Tibial artery (tissue), 4 donors: ENCODE measurements at regions not wholly inside any gene's neighbourhood (a gene's known extent, or its start where the extent isn't known, plus 50 kb on each side); places are given as distances from the start of the nearest gene placed in this dataset.
A peak's percentile ranks its signal among the peaks of the same experiment; 100 is the strongest.

ENCODE experiments used
- DNase-seq, 2 donors: peaks; one replicate each; pipeline ENCODE4 v3.0.0-alpha.2; 2019
- H3K27ac ChIP-seq, 2 donors: fragments of 200-600 bp; sonication (generic) in 1 of 2; 1 replicate in 1 of 2; 2 replicates in 1 of 2; pipeline ENCODE4 v1.5.1; 2018 to 2019; ENCODE audit warnings: mild to moderate bottlenecking in 1 of 2
- H3K27me3 ChIP-seq, 2 donors: fragments of 200-600 bp; sonication (generic) in 1 of 2; one replicate each; pipeline versions ENCODE4 v1.5.1 to v1.6.0; 2016 to 2019
- H3K36me3 ChIP-seq, 3 donors: fragments of 200-600 bp; sonication (generic) in 2 of 3; one replicate each; pipeline ENCODE4 v1.5.1; 2016 to 2019; ENCODE audit warnings: mild to moderate bottlenecking in 2 of 3
- H3K4me1 ChIP-seq, 4 donors: fragments of 200-600 bp; sonication (generic) in 2 of 4; 1 replicate in 3 of 4; 2 replicates in 1 of 4; pipeline ENCODE4 v1.5.1; 2016 to 2019
- H3K4me3 ChIP-seq, 2 donors: fragments of 200-600 bp; sonication (generic) in 1 of 2; 1 replicate in 1 of 2; 2 replicates in 1 of 2; pipeline ENCODE4 v1.5.1; 2018 to 2019; ENCODE audit warnings: mild to moderate bottlenecking in 2 of 2
- H3K9me3 ChIP-seq, 3 donors: fragments of 200-600 bp; sonication (generic) in 1 of 3; one replicate each; pipeline ENCODE4 v1.5.1; 2016 to 2019
- intact Hi-C: fragments of 100-400 bp; cut with DNase I; formaldehyde crosslinking; loops from one replicate; pipeline ENCODE4 v1.15.0; 2023; ENCODE audit warnings: low total_unique reads
- TF ChIP-seq, protein P1 (sequence below), 2 experiments: fragments of 200-600 bp in 1 of 2; fragments of 450-650 bp in 1 of 2; IDR thresholded peaks; one replicate each; pipeline ENCODE4 v1.5.1; 2017 to 2019; ENCODE audit warnings: antibody characterized with exemption in 2 of 2, mild to moderate bottlenecking in 1 of 2, moderate library complexity in 1 of 2

DNA sequence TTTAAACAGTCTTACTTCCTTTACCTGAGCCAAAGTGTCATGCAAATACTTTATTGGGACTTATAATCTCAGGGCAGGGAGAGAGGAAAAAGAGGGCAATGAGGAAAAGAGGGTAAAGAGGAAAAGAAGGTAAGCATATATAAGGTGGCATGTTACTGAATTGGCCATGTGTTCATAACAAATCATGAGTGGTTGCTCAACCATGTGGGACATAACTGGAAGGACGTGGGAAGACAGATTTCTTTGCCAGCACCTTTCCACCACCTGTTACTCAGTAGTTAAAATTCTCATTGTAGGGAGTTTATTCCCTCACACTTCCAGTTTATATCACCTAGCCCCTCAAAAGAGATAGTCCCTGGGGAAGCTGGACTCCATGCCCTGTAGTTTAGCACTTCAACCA is 54.7 kb upstream of the TPRG1 start:
- Histone ChIP-seq H3K4me3 (no peak overlapping the region), H3K27ac (no peak overlapping the region), H3K36me3 (no peaks in the 10 kb centered on the region), H3K4me1 (peaks cover 0 to 25% (median 8%) of the 10 kb centered on the region in 4 donors), H3K9me3 (no peaks in the 10 kb centered on the region), H3K27me3 (no peaks in the 10 kb centered on the region)
- TF ChIP-seq, protein P1, sequence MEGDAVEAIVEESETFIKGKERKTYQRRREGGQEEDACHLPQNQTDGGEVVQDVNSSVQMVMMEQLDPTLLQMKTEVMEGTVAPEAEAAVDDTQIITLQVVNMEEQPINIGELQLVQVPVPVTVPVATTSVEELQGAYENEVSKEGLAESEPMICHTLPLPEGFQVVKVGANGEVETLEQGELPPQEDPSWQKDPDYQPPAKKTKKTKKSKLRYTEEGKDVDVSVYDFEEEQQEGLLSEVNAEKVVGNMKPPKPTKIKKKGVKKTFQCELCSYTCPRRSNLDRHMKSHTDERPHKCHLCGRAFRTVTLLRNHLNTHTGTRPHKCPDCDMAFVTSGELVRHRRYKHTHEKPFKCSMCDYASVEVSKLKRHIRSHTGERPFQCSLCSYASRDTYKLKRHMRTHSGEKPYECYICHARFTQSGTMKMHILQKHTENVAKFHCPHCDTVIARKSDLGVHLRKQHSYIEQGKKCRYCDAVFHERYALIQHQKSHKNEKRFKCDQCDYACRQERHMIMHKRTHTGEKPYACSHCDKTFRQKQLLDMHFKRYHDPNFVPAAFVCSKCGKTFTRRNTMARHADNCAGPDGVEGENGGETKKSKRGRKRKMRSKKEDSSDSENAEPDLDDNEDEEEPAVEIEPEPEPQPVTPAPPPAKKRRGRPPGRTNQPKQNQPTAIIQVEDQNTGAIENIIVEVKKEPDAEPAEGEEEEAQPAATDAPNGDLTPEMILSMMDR (IDR thresholded peaks at IDR 0.05): no peak
- DNase-seq: no peak
- intact Hi-C loops: no loop called here

GRCh38 chr3:189118896-189119295 is 52.9 kb upstream of the TPRG1 start:
- no peak for DNase-seq
- intact Hi-C loops: no loop called here
- Histone ChIP-seq H3K27ac (no peak overlapping the region), H3K27me3 (no peaks in the 10 kb centered on the region), H3K4me1 (peaks cover 0 to 44% (median 17%) of the 10 kb centered on the region in 4 donors), H3K9me3 (no peaks in the 10 kb centered on the region), H3K36me3 (no peaks in the 10 kb centered on the region), H3K4me3 (no peak overlapping the region)
- TF ChIP-seq, protein P1 (IDR thresholded peaks at IDR 0.05): no peak

DNA sequence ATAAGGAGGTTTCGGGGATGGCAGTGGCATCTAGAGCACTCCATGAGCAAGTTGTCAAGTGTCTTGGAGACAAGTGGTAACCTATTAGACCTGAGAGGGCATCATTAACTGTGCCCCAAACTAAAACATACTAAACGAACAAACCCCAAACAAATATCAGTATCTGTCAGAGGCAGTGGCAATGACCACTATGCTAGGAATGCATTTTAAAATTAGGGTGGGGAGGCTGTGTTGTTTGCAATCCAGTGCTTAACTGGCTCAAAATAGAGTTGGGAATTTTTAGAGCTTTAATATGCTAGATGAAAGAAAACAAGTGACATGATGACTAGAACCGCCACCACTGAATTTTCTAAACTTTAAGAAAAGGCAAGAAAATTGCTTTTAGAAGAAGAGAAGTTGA is 51.8 kb upstream of the TPRG1 start:
- H3K27me3 ChIP-seq: no peaks in the 10 kb centered on the region
- H3K9me3 ChIP-seq: no peaks in the 10 kb centered on the region
- intact Hi-C loops: no loop called here
- H3K36me3 ChIP-seq: no peaks in the 10 kb centered on the region
- H3K4me3 ChIP-seq: no peak overlapping the region
- no peak for DNase-seq
- peak overlapping the region; percentile 72 to 74 for H3K27ac ChIP-seq
- TF ChIP-seq, protein P1 (IDR thresholded peaks at IDR 0.05): no peak
- peaks cover 0 to 54% (median 21%) of the 10 kb centered on the region in 4 donors for H3K4me1 ChIP-seq

- H3K27ac ChIP-seq: peak overlapping the region; percentile 72 to 74
These were observed 50.7 kb upstream of the TPRG1 start for GRCh38 chr3:189121092-189121491.

More at GRCh38 chr3:189121092-189121491, 50.7 kb upstream of the TPRG1 start:
- no peaks in the 10 kb centered on the region for H3K9me3 ChIP-seq
- H3K4me3 ChIP-seq: no peak overlapping the region
- TF ChIP-seq, protein P1 (IDR thresholded peaks at IDR 0.05): no peak
- no peaks in the 10 kb centered on the region for H3K27me3 ChIP-seq
- no peak for DNase-seq
- H3K36me3 ChIP-seq: no peaks in the 10 kb centered on the region
- intact Hi-C loops: no loop called here
- peaks cover 0 to 66% (median 26%) of the 10 kb centered on the region in 4 donors for H3K4me1 ChIP-seq
